HEK293T (cell line): ENCODE measurements at regions not wholly inside any gene's neighbourhood (a gene's known extent, or its start where the extent isn't known, plus 50 kb on each side); places are given as distances from the start of the nearest gene placed in this dataset.

ENCODE experiments used
- CTCF ChIA-PET: fragments of 350-600 bp; formaldehyde crosslinking; extraction: SDS; loops from one replicate; lab custom pipeline; 2021; ENCODE audit warnings: antibody characterized with exemption, inconsistent platforms; lab: Yijun Ruan, JAX
- POLR2A ChIA-PET: fragments of 350-600 bp; formaldehyde crosslinking; extraction: SDS; loops from one replicate; lab custom pipeline; 2020; ENCODE audit warnings: antibody characterized with exemption, inconsistent platforms; lab: Yijun Ruan, JAX
- DNase-seq: peaks from one replicate; pipeline ENCODE4 v3.0.0; 2012; ENCODE audit warnings: mixed read lengths; ENCODE audit errors: extremely low spot score
- ARNT ChIP-seq: fragments of 450-650 bp; IDR thresholded peaks from 2 replicates; pipeline ENCODE4 v1.6.1; 2017; ENCODE audit warnings: mild to moderate bottlenecking
- BHLHE40 ChIP-seq: fragments of 450-650 bp; IDR thresholded peaks from 2 replicates; pipeline ENCODE4 v1.6.1; 2016; ENCODE audit warnings: mild to moderate bottlenecking, moderate library complexity, borderline replicate concordance
- CTBP1 ChIP-seq: fragments of 450-650 bp; IDR thresholded peaks from 2 replicates; pipeline ENCODE4 v1.6.1; 2016; ENCODE audit warnings: borderline replicate concordance
- ELF4 ChIP-seq: fragments of 450-650 bp; IDR thresholded peaks from 2 replicates; pipeline ENCODE4 v1.6.1; 2017; ENCODE audit warnings: antibody characterized with exemption
- FOXA1 ChIP-seq: fragments of 450-650 bp; IDR thresholded peaks from 2 replicates; pipeline ENCODE4 v1.6.1; 2016; ENCODE audit warnings: mild to moderate bottlenecking
- FOXK2 ChIP-seq: fragments of 450-650 bp; IDR thresholded peaks from 2 replicates; pipeline ENCODE4 v1.6.1; 2016; ENCODE audit warnings: mild to moderate bottlenecking
- FOXM1 ChIP-seq: fragments of 450-650 bp; IDR thresholded peaks from 2 replicates; pipeline ENCODE4 v1.6.1; 2017; ENCODE audit warnings: mild to moderate bottlenecking, borderline replicate concordance
- HDGF ChIP-seq: fragments of 450-650 bp; IDR thresholded peaks from 2 replicates; pipeline ENCODE4 v1.6.1; 2017; ENCODE audit warnings: antibody characterized with exemption, borderline replicate concordance
- L3MBTL2 ChIP-seq: fragments of 450-650 bp; conservative IDR thresholded peaks from 2 replicates; pipeline ENCODE4 v1.6.1; 2016; ENCODE audit warnings: mild to moderate bottlenecking
- LEF1 ChIP-seq: fragments of 450-650 bp; IDR thresholded peaks from 2 replicates; pipeline ENCODE4 v1.6.1; 2017; ENCODE audit warnings: mild to moderate bottlenecking, borderline replicate concordance
- NFRKB ChIP-seq: fragments of 450-650 bp; IDR thresholded peaks from 2 replicates; pipeline ENCODE4 v1.6.1; 2016; ENCODE audit warnings: mild to moderate bottlenecking, moderate library complexity
- PKNOX1 ChIP-seq: fragments of 450-650 bp; IDR thresholded peaks from 2 replicates; pipeline ENCODE4 v1.6.1; 2016
- SP1 ChIP-seq: fragments of 450-650 bp; IDR thresholded peaks from 2 replicates; pipeline ENCODE4 v1.6.1; 2017
- SUZ12 ChIP-seq: fragments of 450-650 bp; IDR thresholded peaks from 2 replicates; pipeline ENCODE4 v1.6.1; 2016; ENCODE audit warnings: mild to moderate bottlenecking
- TARDBP ChIP-seq: fragments of 450-650 bp; IDR thresholded peaks from 2 replicates; pipeline ENCODE4 v1.6.1; 2016
- ZNF384 ChIP-seq: fragments of 450-650 bp; IDR thresholded peaks from 2 replicates; pipeline ENCODE4 v1.6.1; 2016

GRCh38 chr4:19993242-19993641 is 258.5 kb upstream of the SLIT2 start:
- DNase-seq = no peak
- TF ChIP-seq HDGF (no peak), ZNF384 (no peak), L3MBTL2 (no peak), FOXK2 (no peak)
- ChIA-PET POLR2A (no interaction called here), CTCF (no interaction called here)

GRCh38 chr4:19992471-19993093 is 259.1 kb upstream of the SLIT2 start:
- TF ChIP-seq L3MBTL2 (no peak), ELF4 (no peak), HDGF (no peak), FOXK2 (no peak), NFRKB (no peak), SUZ12 (no peak), FOXA1 (no peak), BHLHE40 (no peak), TARDBP (no peak), FOXM1 (no peak), ARNT (no peak), PKNOX1 (no peak), ZNF384 (no peak)

GRCh38 chr4:19987746-19988145 is 264.0 kb upstream of the SLIT2 start:
- no peak for DNase-seq
- CTCF ChIA-PET = interaction anchor here (0.6 kb wide), 1 partner anchor 177 kb away, joined by 3 read pairs; no protein-coding TSS in a partner anchor
- POLR2A ChIA-PET = no interaction called here
- TF ChIP-seq FOXM1 (no peak), FOXK2 (no peak), BHLHE40 (no peak)

More at GRCh38 chr4:19992471-19993093, 259.1 kb upstream of the SLIT2 start:
- ChIA-PET CTCF (no interaction called here), POLR2A (no interaction called here)
- DNase-seq = no peak

GRCh38 chr4:19983072-19983471 is 268.6 kb upstream of the SLIT2 start:
- DNase-seq = no peak
- no peak for TF ChIP-seq CTBP1
- TF ChIP-seq LEF1 = no peak
- TF ChIP-seq SP1 = no peak
- no peak for TF ChIP-seq SUZ12
- no peak for TF ChIP-seq ARNT
- TF ChIP-seq HDGF = no peak
- no peak for TF ChIP-seq BHLHE40
- no peak for TF ChIP-seq ELF4
- TF ChIP-seq FOXA1 = no peak
- TF ChIP-seq PKNOX1 = no peak
- TF ChIP-seq NFRKB = no peak
- no peak for TF ChIP-seq FOXM1
- TF ChIP-seq ZNF384 = no peak
- TF ChIP-seq FOXK2 = no peak
- no peak for TF ChIP-seq L3MBTL2
- no peak for TF ChIP-seq TARDBP
- POLR2A ChIA-PET = no interaction called here
- CTCF ChIA-PET = no interaction called here

GRCh38 chr4:19982556-19982955 is 269.1 kb upstream of the SLIT2 start:
- CTCF ChIA-PET = no interaction called here
- no peak for DNase-seq
- TF ChIP-seq TARDBP (no peak), ARNT (no peak), PKNOX1 (no peak), FOXM1 (no peak), L3MBTL2 (no peak), BHLHE40 (no peak)
- POLR2A ChIA-PET = no interaction called here

GRCh38 chr4:19971829-19972228 is 279.9 kb upstream of the SLIT2 start:
- CTCF ChIA-PET = no interaction called here
- DNase-seq = no peak
- no peak for TF ChIP-seq PKNOX1
- no peak for TF ChIP-seq ZNF384
- TF ChIP-seq ELF4 = no peak
- no peak for TF ChIP-seq FOXK2
- no peak for TF ChIP-seq CTBP1
- POLR2A ChIA-PET = no interaction called here

GRCh38 chr4:19969492-19969891 is 282.2 kb upstream of the SLIT2 start:
- ChIA-PET CTCF (interaction anchor here (0.6 kb wide), 1 partner anchor 203 kb away, joined by 3 read pairs; no protein-coding TSS in a partner anchor), POLR2A (no interaction called here)
- TF ChIP-seq CTBP1 = no peak
- TF ChIP-seq BHLHE40 = no peak
- no peak for TF ChIP-seq L3MBTL2
- TF ChIP-seq NFRKB = no peak
- peak; percentile 10 for DNase-seq
